ENCODE measurements at regions not wholly inside any gene's neighbourhood (a gene's known extent, or its start where the extent isn't known, plus 50 kb on each side); places are given as distances from the start of the nearest gene placed in this dataset.

DNA sequence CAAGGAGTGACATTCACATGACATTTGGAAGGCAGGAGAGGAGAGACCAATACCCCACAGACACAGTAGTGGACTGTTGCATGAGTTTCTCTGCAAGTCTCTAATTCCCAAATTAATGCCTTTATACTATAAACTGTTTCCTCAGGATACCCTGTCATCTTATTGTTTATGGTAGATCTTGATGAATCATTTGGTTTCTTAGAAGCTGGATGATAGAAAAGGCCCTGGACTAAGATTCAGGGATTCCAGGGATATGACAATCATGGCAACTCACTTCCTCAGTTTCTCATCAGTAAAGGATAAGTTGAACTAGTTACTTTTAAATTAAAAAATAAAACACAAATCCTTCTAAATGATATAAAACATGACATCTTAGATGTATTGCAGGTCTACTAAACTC, 292.5 kb downstream of the TDRD15 start:
- ATAC-seq: no peak
- intact Hi-C loops (cut with DNase I): no loop called here
- TF ChIP-seq CTCF (IDR thresholded peaks at IDR 0.05) (no peak), POLR2A (IDR thresholded peaks at IDR 0.05) (no peak)
- no peak overlapping the region for H3K27ac ChIP-seq
- H3K36me3 ChIP-seq: no peaks in the 10 kb centered on the region
- DNase-seq: no peak
- H3K9me3 ChIP-seq: no peaks in the 10 kb centered on the region
- no peak overlapping the region for H3K4me3 ChIP-seq
- no peaks in the 10 kb centered on the region for H3K27me3 ChIP-seq
- no peaks in the 10 kb centered on the region for H3K4me1 ChIP-seq

- no peak for TF ChIP-seq CTCF (IDR thresholded peaks at IDR 0.05)
- TF ChIP-seq POLR2A (IDR thresholded peaks at IDR 0.05): no peak
- 67 to 71% (median 70%) methylated on average over 4 of the region's 4 CpGs for WGBS, 4 donors
- intact Hi-C loops (cut with DNase I): no loop called here
- no peaks in the 10 kb centered on the region for H3K4me1 ChIP-seq
- ATAC-seq (no peak), DNase-seq (no peak)
- H3K9me3 ChIP-seq: no peaks in the 10 kb centered on the region
- no peaks in the 10 kb centered on the region for H3K27me3 ChIP-seq
- no peaks in the 10 kb centered on the region for H3K36me3 ChIP-seq
- H3K4me3 ChIP-seq: no peak overlapping the region
- H3K27ac ChIP-seq: no peak overlapping the region
Observed at GRCh38 chr2:21418456-21418855, 294.7 kb downstream of the TDRD15 start.

- intact Hi-C loops (cut with DNase I): no loop called here
- Histone ChIP-seq H3K9me3 (no peaks in the 10 kb centered on the region), H3K4me1 (peaks cover 0 to 12% (median 0%) of the 10 kb centered on the region in 12 donors), H3K36me3 (no peaks in the 10 kb centered on the region), H3K27ac (no peak overlapping the region), H3K27me3 (no peaks in the 10 kb centered on the region), H3K4me3 (no peak overlapping the region)
- ATAC-seq (no peak), DNase-seq (no peak)
- 76 to 94% (median 92%) methylated on average over 10 of the region's 10 CpGs for WGBS, 4 donors
- TF ChIP-seq CTCF (IDR thresholded peaks at IDR 0.05) (no peak), POLR2A (IDR thresholded peaks at IDR 0.05) (no peak)
Observed at GRCh38 chr2:21420553-21421335, 297.0 kb downstream of the TDRD15 start.

- no peak overlapping the region for H3K4me3 ChIP-seq
- peak in 2 of 5 donors; percentile 10 to 27 for DNase-seq
- WGBS, 4 donors: 44 to 49% (median 48%) methylated on average over 2 of the region's 2 CpGs
- intact Hi-C loops (cut with DNase I): no loop called here
- H3K27me3 ChIP-seq: no peaks in the 10 kb centered on the region
- H3K36me3 ChIP-seq: no peaks in the 10 kb centered on the region
- peak in 1 of 4 donors; percentile 40 for ATAC-seq
- H3K27ac ChIP-seq: no peak overlapping the region
- peaks cover 0 to 12% (median 0%) of the 10 kb centered on the region in 12 donors for H3K4me1 ChIP-seq
- TF ChIP-seq POLR2A (IDR thresholded peaks at IDR 0.05) (no peak), CTCF (IDR thresholded peaks at IDR 0.05) (peak in 10 of 12 donors; percentile 13 to 41 (median 34))
- H3K9me3 ChIP-seq: no peaks in the 10 kb centered on the region
Observed at GRCh38 chr2:21422050-21422449, 298.3 kb downstream of the TDRD15 start.

All from heart left ventricle (tissue), 16 donors.